Keratinocyte (primary cell): ENCODE measurements at regions not wholly inside any gene's neighbourhood (a gene's known extent, or its start where the extent isn't known, plus 50 kb on each side); places are given as distances from the start of the nearest gene placed in this dataset.

Experiments used
- DNase-seq: peaks from one replicate; pipeline ENCODE4 v3.0.0-alpha.2; 2011; ENCODE audit warnings: low read depth, missing footprints, low spot score
- FAIRE-seq: peaks from 2 replicates; lab custom pipeline; 2011; peaks lifted over from hg19 to GRCh38; lab: Jason Lieb, UNC
- H2AFZ ChIP-seq: 2 replicates; pipeline ENCODE4 v1.6.0; 2012; ENCODE audit warnings: low read length, control low read depth, inconsistent platforms; ENCODE audit not compliant: control insufficient read depth
- H3K27ac ChIP-seq: 2 replicates; pipeline ENCODE4 v1.5.1; 2011; ENCODE audit warnings: low read length; ENCODE audit not compliant: control insufficient read depth, insufficient read depth
- H3K27me3 ChIP-seq: 3 replicates; pipeline ENCODE4 v1.6.0; 2011; ENCODE audit warnings: low read length; ENCODE audit not compliant: control insufficient read depth, insufficient read depth; ENCODE audit errors: extremely low read depth
- H3K36me3 ChIP-seq, 2 experiments: 2 replicates in 1 of 2; 3 replicates in 1 of 2; pipeline ENCODE4 v1.5.1; 2011; ENCODE audit warnings: low read length in 2 of 2, mild to moderate bottlenecking in 1 of 2; ENCODE audit not compliant: control insufficient read depth in 2 of 2, insufficient read depth in 2 of 2; ENCODE audit errors: extremely low read depth in 1 of 2
- H3K4me1 ChIP-seq: 3 replicates; pipeline ENCODE4 v1.5.1; 2011; ENCODE audit warnings: low read length; ENCODE audit not compliant: control insufficient read depth, insufficient read depth; ENCODE audit errors: extremely low read depth
- H3K4me2 ChIP-seq: 3 replicates; pipeline ENCODE4 v1.6.0; 2011; ENCODE audit warnings: low read depth, low read length; ENCODE audit not compliant: control insufficient read depth, insufficient read depth; ENCODE audit errors: extremely low read depth
- H3K4me3 ChIP-seq, 3 experiments: fragments of 200-600 bp in 1 of 3; sonication (generic) in 1 of 3; 2 replicates in 2 of 3; 3 replicates in 1 of 3; pipeline ENCODE4 v1.5.1; 2011 to 2016; ENCODE audit warnings: low read length in 3 of 3, mild to moderate bottlenecking in 3 of 3, control low read depth in 2 of 3, inconsistent platforms in 1 of 3, low read depth in 1 of 3, mixed read lengths in 1 of 3, mixed run types in 1 of 3, moderate library complexity in 1 of 3; ENCODE audit not compliant: control insufficient read depth in 2 of 3, insufficient read depth in 2 of 3; ENCODE audit errors: extremely low read depth in 1 of 3
- H3K79me2 ChIP-seq: 2 replicates; pipeline ENCODE4 v1.6.0; 2012; ENCODE audit warnings: low read length; ENCODE audit not compliant: control insufficient read depth, insufficient read depth
- H3K9ac ChIP-seq: 3 replicates; pipeline ENCODE4 v1.6.0; 2011; ENCODE audit warnings: low read length; ENCODE audit not compliant: control insufficient read depth, insufficient read depth; ENCODE audit errors: extremely low read depth
- H3K9me1 ChIP-seq: 3 replicates; pipeline ENCODE4 v1.6.0; 2011; ENCODE audit warnings: low read length; ENCODE audit not compliant: control insufficient read depth, insufficient read depth; ENCODE audit errors: extremely low read depth
- H3K9me3 ChIP-seq: 2 replicates; pipeline ENCODE4 v1.5.1; 2012; ENCODE audit warnings: low read depth, low read length; ENCODE audit not compliant: control insufficient read depth
- H4K20me1 ChIP-seq: 3 replicates; pipeline ENCODE4 v1.6.0; 2011; ENCODE audit warnings: low read length; ENCODE audit not compliant: control insufficient read depth, insufficient read depth; ENCODE audit errors: extremely low read depth
- EZH2 ChIP-seq: IDR thresholded peaks from one replicate; pipeline ENCODE4 v1.6.1; 2012; ENCODE audit warnings: inconsistent platforms, mild to moderate bottlenecking, low read length, moderate library complexity
- dilution Hi-C: fragments of 300-500 bp; cut with MboI; formaldehyde crosslinking; loops from one replicate; pipeline ENCODE4 v1.7.0; 2020; ENCODE audit warnings: low sequenced_read_pairs; ENCODE audit not compliant: extremely low pct_ligation_motif_present
- TF ChIP-seq, protein P1 (sequence below), 3 experiments: IDR thresholded peaks in 1 of 3; conservative IDR thresholded peaks in 1 of 3; optimal IDR thresholded peaks in 1 of 3; 2 replicates in 2 of 3; 3 replicates in 1 of 3; pipeline versions ENCODE3 to v1.5.1; 2011; ENCODE audit warnings: low read length in 3 of 3, mild to moderate bottlenecking in 3 of 3, moderate library complexity in 2 of 3, control low read depth in 1 of 3, inconsistent platforms in 1 of 3; ENCODE audit not compliant: insufficient read depth in 2 of 3; ENCODE audit errors: extremely low read depth in 1 of 3

DNA sequence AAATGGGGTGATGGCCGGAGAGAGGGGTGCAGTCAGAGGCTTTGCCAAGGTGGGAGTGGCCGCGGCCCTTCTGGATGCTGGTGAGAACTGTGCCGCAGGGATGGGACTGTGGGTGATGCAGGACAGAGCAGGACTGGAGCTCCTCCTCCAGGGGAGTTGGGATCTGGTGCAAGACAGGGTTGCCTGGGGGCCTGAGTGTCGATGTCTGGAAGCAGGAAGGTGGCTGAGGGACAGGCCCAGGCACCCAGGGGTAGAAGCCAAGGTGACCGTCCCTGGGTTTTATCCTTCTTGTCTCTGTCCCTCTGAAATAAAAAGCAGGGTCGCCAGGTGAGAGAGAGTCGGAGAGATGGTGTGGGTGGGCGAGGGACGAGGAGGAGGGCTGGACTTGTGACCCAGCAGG is 89.1 kb upstream of the IER5L start:
- Histone ChIP-seq H3K9me3 (no peaks in the 10 kb centered on the region), H3K27ac (no peak overlapping the region)

DNA sequence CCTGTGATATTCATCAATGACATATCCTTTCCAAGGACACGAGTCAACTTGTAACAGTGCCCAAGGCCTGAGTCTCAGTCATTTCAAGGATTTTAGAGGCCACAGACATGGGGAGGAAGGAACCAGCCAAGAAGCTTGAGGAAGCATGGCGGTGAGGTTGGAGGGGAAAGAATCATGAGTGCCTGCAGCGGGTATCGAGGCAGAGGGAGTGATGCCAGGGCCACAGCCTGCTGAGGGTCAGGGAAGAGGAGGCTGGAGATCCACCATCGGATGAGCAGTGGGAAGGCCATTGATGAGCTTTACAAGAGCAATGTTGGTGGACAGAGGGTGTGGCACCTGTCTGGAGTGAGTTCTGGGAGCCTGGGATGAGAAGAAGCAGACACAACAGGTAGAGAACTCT is 88.5 kb upstream of the IER5L start:
- no peaks in the 10 kb centered on the region for H3K27me3 ChIP-seq
- H3K79me2 ChIP-seq, result no peaks in the 10 kb centered on the region
- H3K9ac ChIP-seq, result no peak overlapping the region
- no peaks in the 10 kb centered on the region for H3K9me3 ChIP-seq
- H4K20me1 ChIP-seq, result no peaks in the 10 kb centered on the region
- no peak overlapping the region for H3K4me2 ChIP-seq
- TF ChIP-seq EZH2, result no peak
- TF ChIP-seq, protein P1, sequence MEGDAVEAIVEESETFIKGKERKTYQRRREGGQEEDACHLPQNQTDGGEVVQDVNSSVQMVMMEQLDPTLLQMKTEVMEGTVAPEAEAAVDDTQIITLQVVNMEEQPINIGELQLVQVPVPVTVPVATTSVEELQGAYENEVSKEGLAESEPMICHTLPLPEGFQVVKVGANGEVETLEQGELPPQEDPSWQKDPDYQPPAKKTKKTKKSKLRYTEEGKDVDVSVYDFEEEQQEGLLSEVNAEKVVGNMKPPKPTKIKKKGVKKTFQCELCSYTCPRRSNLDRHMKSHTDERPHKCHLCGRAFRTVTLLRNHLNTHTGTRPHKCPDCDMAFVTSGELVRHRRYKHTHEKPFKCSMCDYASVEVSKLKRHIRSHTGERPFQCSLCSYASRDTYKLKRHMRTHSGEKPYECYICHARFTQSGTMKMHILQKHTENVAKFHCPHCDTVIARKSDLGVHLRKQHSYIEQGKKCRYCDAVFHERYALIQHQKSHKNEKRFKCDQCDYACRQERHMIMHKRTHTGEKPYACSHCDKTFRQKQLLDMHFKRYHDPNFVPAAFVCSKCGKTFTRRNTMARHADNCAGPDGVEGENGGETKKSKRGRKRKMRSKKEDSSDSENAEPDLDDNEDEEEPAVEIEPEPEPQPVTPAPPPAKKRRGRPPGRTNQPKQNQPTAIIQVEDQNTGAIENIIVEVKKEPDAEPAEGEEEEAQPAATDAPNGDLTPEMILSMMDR (optimal IDR thresholded peaks at IDR 0.05 in 1 of 3, IDR thresholded peaks at IDR 0.05 in 1 of 3, conservative IDR thresholded peaks at IDR 0.05 in 1 of 3; ENCODE audit: extremely low read depth in 1 of 3, insufficient read depth in 2 of 3, low read length in 3 of 3), result no peak
- H3K9me1 ChIP-seq, result no peaks in the 10 kb centered on the region
- no peak overlapping the region for H3K27ac ChIP-seq
- no peaks in the 10 kb centered on the region for H3K36me3 ChIP-seq
- no peak overlapping the region for H3K4me3 ChIP-seq
- H2AFZ ChIP-seq, result no peak overlapping the region
- dilution Hi-C loops, result no loop called here
- peaks cover 3% of the 10 kb centered on the region for H3K4me1 ChIP-seq
- FAIRE-seq (no peak), DNase-seq (no peak)

More for the DNA sequence above, 89.1 kb upstream of the IER5L start:
- no peak overlapping the region for H3K4me2 ChIP-seq
- no peak overlapping the region for H2AFZ ChIP-seq
- H3K27me3 ChIP-seq, result no peaks in the 10 kb centered on the region
- H4K20me1 ChIP-seq, result no peaks in the 10 kb centered on the region
- no peak for TF ChIP-seq EZH2
- TF ChIP-seq, protein P1 (optimal IDR thresholded peaks at IDR 0.05 in 1 of 3, IDR thresholded peaks at IDR 0.05 in 1 of 3, conservative IDR thresholded peaks at IDR 0.05 in 1 of 3; ENCODE audit: extremely low read depth in 1 of 3, insufficient read depth in 2 of 3, low read length in 3 of 3), result no peak
- DNase-seq (no peak), FAIRE-seq (no peak)
- H3K79me2 ChIP-seq, result no peaks in the 10 kb centered on the region
- dilution Hi-C loops, result no loop called here
- H3K9me1 ChIP-seq, result no peaks in the 10 kb centered on the region
- H3K4me1 ChIP-seq, result peaks cover 2% of the 10 kb centered on the region
- H3K36me3 ChIP-seq, result no peaks in the 10 kb centered on the region
- no peak overlapping the region for H3K9ac ChIP-seq
- H3K4me3 ChIP-seq, result no peak overlapping the region
